H9 (cell line): ENCODE measurements at regions not wholly inside any gene's neighbourhood (a gene's known extent, or its start where the extent isn't known, plus 50 kb on each side); places are given as distances from the start of the nearest gene placed in this dataset.

Experiments
- DNase-seq: peaks from one replicate; pipeline ENCODE4 v3.0.0-alpha.2; 2017
- H2AFZ ChIP-seq: one replicate; pipeline ENCODE4 v1.6.1; 2013; ENCODE audit warnings: mild to moderate bottlenecking, low read length, control low read depth, moderate library complexity
- H2AK5ac ChIP-seq: 2 replicates; pipeline ENCODE4 v1.6.1; 2013; ENCODE audit warnings: low read length, control low read depth, mixed read lengths; ENCODE audit not compliant: insufficient read length
- H2BK120ac ChIP-seq: one replicate; pipeline ENCODE4 v1.6.1; 2013; ENCODE audit warnings: low read depth, mild to moderate bottlenecking, low read length, control low read depth, inconsistent platforms; ENCODE audit not compliant: poor library complexity, severe bottlenecking
- H2BK12ac ChIP-seq: 2 replicates; pipeline ENCODE4 v1.6.1; 2013; ENCODE audit warnings: low read length, control low read depth, mixed read lengths, low read depth; ENCODE audit not compliant: insufficient read length
- H2BK15ac ChIP-seq: 2 replicates; pipeline ENCODE4 v1.6.1; 2013; ENCODE audit warnings: low read depth, low read length, control low read depth
- H2BK20ac ChIP-seq: one replicate; pipeline ENCODE4 v1.6.1; 2013; ENCODE audit warnings: low read depth, mild to moderate bottlenecking, low read length, control low read depth, inconsistent platforms; ENCODE audit not compliant: poor library complexity, severe bottlenecking
- H2BK5ac ChIP-seq: 2 replicates; pipeline ENCODE4 v1.6.1; 2013; ENCODE audit warnings: low read length, control low read depth, mixed read lengths; ENCODE audit not compliant: insufficient read length
- H3K14ac ChIP-seq: 2 replicates; pipeline ENCODE4 v1.6.1; 2013; ENCODE audit warnings: low read length, control low read depth; ENCODE audit not compliant: insufficient read depth
- H3K18ac ChIP-seq: 2 replicates; pipeline ENCODE4 v1.6.1; 2013; ENCODE audit warnings: low read depth, mild to moderate bottlenecking, mixed read lengths, low read length, control low read depth; ENCODE audit not compliant: insufficient read length
- H3K23ac ChIP-seq: 2 replicates; pipeline ENCODE4 v1.6.1; 2013; ENCODE audit warnings: low read length, control low read depth, mixed read lengths, low read depth; ENCODE audit not compliant: insufficient read length
- H3K23me2 ChIP-seq: 2 replicates; pipeline ENCODE4 v1.6.1; 2013; ENCODE audit warnings: low read depth, mild to moderate bottlenecking, mixed read lengths, low read length, control low read depth; ENCODE audit not compliant: insufficient read length, poor library complexity, severe bottlenecking
- H3K27ac ChIP-seq: 2 replicates; pipeline ENCODE4 v1.5.1; 2013; ENCODE audit warnings: low read length, control low read depth, mixed read lengths, low read depth; ENCODE audit not compliant: insufficient read length
- H3K27me3 ChIP-seq: 2 replicates; pipeline ENCODE4 v1.6.1; 2013; ENCODE audit warnings: low read length, control low read depth, inconsistent platforms; ENCODE audit not compliant: insufficient read depth
- H3K4ac ChIP-seq: 2 replicates; pipeline ENCODE4 v1.6.1; 2013; ENCODE audit warnings: low read depth, mild to moderate bottlenecking, control low read depth, inconsistent platforms, low read length, moderate library complexity
- H3K4me1 ChIP-seq: 2 replicates; pipeline ENCODE4 v1.6.1; 2013; ENCODE audit warnings: low read length, control low read depth, inconsistent platforms; ENCODE audit not compliant: insufficient read depth
- H3K4me2 ChIP-seq: 2 replicates; pipeline ENCODE4 v1.6.1; 2013; ENCODE audit warnings: low read length, control low read depth, mixed read lengths; ENCODE audit not compliant: insufficient read length, insufficient read depth
- H3K56ac ChIP-seq: 2 replicates; pipeline ENCODE4 v1.6.1; 2013; ENCODE audit warnings: low read depth, mild to moderate bottlenecking, mixed read lengths, low read length, control low read depth; ENCODE audit not compliant: insufficient read length
- H3K79me1 ChIP-seq: 2 replicates; pipeline ENCODE4 v1.6.1; 2013; ENCODE audit warnings: low read depth, mild to moderate bottlenecking, moderate library complexity, low read length, control low read depth, inconsistent platforms; ENCODE audit not compliant: insufficient read depth, poor library complexity, severe bottlenecking
- H3K79me2 ChIP-seq: 2 replicates; pipeline ENCODE4 v1.6.1; 2013; ENCODE audit warnings: low read length, control low read depth, inconsistent platforms; ENCODE audit not compliant: insufficient read depth
- H3K9ac ChIP-seq: 2 replicates; pipeline ENCODE4 v1.6.1; 2013; ENCODE audit warnings: low read length, control low read depth, mixed read lengths; ENCODE audit not compliant: insufficient read length; ENCODE audit errors: extremely low read depth
- H3K9me3 ChIP-seq: one replicate; pipeline ENCODE4 v1.6.1; 2013; ENCODE audit warnings: low read depth, low read length, inconsistent platforms; ENCODE audit not compliant: control insufficient read depth
- H3T11ph ChIP-seq: one replicate; pipeline ENCODE4 v1.6.1; 2013; ENCODE audit warnings: mild to moderate bottlenecking, low read length, control low read depth, inconsistent platforms
- H4K20me1 ChIP-seq: one replicate; pipeline ENCODE4 v1.6.1; 2013; ENCODE audit not compliant: control insufficient read depth, insufficient read length, insufficient read depth
- H4K5ac ChIP-seq: 2 replicates; pipeline ENCODE4 v1.6.1; 2013; ENCODE audit warnings: low read depth, mild to moderate bottlenecking, mixed read lengths, low read length, control low read depth; ENCODE audit not compliant: insufficient read length
- H4K8ac ChIP-seq: replicated peaks from 2 replicates; pipeline ENCODE4 v1.6.1; 2013; ENCODE audit warnings: low read length, control low read depth, mixed read lengths, low read depth; ENCODE audit not compliant: insufficient read length
- H4K91ac ChIP-seq: 2 replicates; pipeline ENCODE4 v1.6.1; 2013; ENCODE audit warnings: low read depth, mild to moderate bottlenecking, moderate library complexity, mixed read lengths, low read length, control low read depth; ENCODE audit not compliant: insufficient read length
- H3K27ac Mint-ChIP-seq, 3 experiments: 2 replicates in 2 of 3; 3 replicates in 1 of 3; pipeline ENCODE4 v1.8.0; 2020 to 2021; ENCODE audit warnings: mixed read lengths in 3 of 3, mild to moderate bottlenecking in 1 of 3, moderate library complexity in 1 of 3
- H3K27me3 Mint-ChIP-seq: 2 replicates; pipeline ENCODE4 v1.8.0; 2021; ENCODE audit warnings: low read depth, mild to moderate bottlenecking, moderate library complexity, mixed read lengths
- H3K36me3 Mint-ChIP-seq, 3 experiments: 2 replicates in 2 of 3; 3 replicates in 1 of 3; pipeline ENCODE4 v1.8.0; 2020 to 2021; ENCODE audit warnings: low read depth in 3 of 3, mixed read lengths in 3 of 3; ENCODE audit not compliant: insufficient read depth in 1 of 3
- H3K4me1 Mint-ChIP-seq, 2 experiments: 2 replicates each; pipeline ENCODE4 v1.8.0; 2020; ENCODE audit warnings: mixed read lengths in 2 of 2
- H3K4me3 Mint-ChIP-seq, 2 experiments: 2 replicates in 1 of 2; 3 replicates in 1 of 2; pipeline ENCODE4 v1.8.0; 2020 to 2021; ENCODE audit warnings: mild to moderate bottlenecking in 2 of 2, mixed read lengths in 2 of 2, moderate library complexity in 1 of 2
- H3K9me3 Mint-ChIP-seq, 2 experiments: 2 replicates in 1 of 2; 3 replicates in 1 of 2; pipeline ENCODE4 v1.8.0; 2020; ENCODE audit warnings: mild to moderate bottlenecking in 2 of 2, mixed read lengths in 2 of 2, moderate library complexity in 1 of 2
- WGBS: extraction: QIAGEN DNeasy Blood & Tissue Kit; methylation state at CpG from one replicate; pipeline ENCODE4 v1.1.7; 2013; ENCODE audit warnings: missing lambda C conversion rate, low lambda C conversion rate, mixed read lengths; ENCODE audit not compliant: insufficient read length; ENCODE audit errors: extremely low coverage; 5-methylcytosine and 5-hydroxymethylcytosine counted together
- TF ChIP-seq, protein P1 (sequence below): fragments of 200-600 bp; sonication (generic); conservative IDR thresholded peaks from 3 replicates; pipeline ENCODE4 v1.8.0; 2021; ENCODE audit warnings: antibody characterized with exemption, mild to moderate bottlenecking

DNA sequence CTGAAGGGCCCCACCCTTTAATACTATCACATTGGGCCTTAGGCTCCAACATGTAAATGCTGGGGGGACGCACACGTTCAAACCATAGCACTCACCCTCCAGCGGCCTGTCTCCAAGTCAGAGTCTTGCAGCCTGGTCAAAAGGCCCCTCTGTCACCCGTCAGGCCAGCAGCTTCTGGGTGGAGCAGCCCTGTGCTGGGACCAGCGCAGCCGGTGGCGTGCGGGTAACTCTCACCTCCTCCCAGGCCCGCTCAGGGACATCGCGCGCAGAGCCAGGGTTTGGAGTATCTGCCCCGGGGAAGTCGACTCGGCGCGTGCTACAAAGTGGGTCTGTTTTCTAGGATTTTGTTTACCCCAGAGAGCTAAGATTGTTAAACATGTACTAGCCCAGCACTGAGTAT lies 93.0 kb upstream of the COL5A1 start:
- Histone ChIP-seq H3K23me2 (no peaks in the 10 kb centered on the region), H2BK120ac (no peak overlapping the region), H3K9ac (no peak overlapping the region), H2BK12ac (no peak overlapping the region), H3K4me1 (no peaks in the 10 kb centered on the region; the same call in 1 of the 2 replicates), H3K27ac (no peak overlapping the region), H2BK15ac (no peak overlapping the region), H3T11ph (no peak overlapping the region), H3K14ac (no peak overlapping the region), H3K79me2 (no peaks in the 10 kb centered on the region), H4K91ac (no peak overlapping the region), H3K9me3 (no peaks in the 10 kb centered on the region), H3K18ac (no peak overlapping the region), H4K20me1 (no peaks in the 10 kb centered on the region), H2BK5ac (no peak overlapping the region), H3K4ac (no peak overlapping the region), H2BK20ac (no peak overlapping the region), H2AK5ac (no peak overlapping the region), H2AFZ (no peak overlapping the region), H3K56ac (no peak overlapping the region), H3K4me2 (no peak overlapping the region), H4K8ac (no peak overlapping the region), H3K79me1 (no peaks in the 10 kb centered on the region), H3K27me3 (no peaks in the 10 kb centered on the region), H3K23ac (no peak overlapping the region), H4K5ac (no peak overlapping the region)
- DNase-seq: no peak
- no CpG with 5 or more reads among the region's 17 CpGs for WGBS
- H3K4me3 Mint-ChIP-seq: no peak overlapping the region
- peaks cover 11 to 23% of the 10 kb centered on the region in 2 experiments for H3K4me1 Mint-ChIP-seq
- no peaks in the 10 kb centered on the region for H3K36me3 Mint-ChIP-seq
- TF ChIP-seq, protein P1, sequence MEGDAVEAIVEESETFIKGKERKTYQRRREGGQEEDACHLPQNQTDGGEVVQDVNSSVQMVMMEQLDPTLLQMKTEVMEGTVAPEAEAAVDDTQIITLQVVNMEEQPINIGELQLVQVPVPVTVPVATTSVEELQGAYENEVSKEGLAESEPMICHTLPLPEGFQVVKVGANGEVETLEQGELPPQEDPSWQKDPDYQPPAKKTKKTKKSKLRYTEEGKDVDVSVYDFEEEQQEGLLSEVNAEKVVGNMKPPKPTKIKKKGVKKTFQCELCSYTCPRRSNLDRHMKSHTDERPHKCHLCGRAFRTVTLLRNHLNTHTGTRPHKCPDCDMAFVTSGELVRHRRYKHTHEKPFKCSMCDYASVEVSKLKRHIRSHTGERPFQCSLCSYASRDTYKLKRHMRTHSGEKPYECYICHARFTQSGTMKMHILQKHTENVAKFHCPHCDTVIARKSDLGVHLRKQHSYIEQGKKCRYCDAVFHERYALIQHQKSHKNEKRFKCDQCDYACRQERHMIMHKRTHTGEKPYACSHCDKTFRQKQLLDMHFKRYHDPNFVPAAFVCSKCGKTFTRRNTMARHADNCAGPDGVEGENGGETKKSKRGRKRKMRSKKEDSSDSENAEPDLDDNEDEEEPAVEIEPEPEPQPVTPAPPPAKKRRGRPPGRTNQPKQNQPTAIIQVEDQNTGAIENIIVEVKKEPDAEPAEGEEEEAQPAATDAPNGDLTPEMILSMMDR: no peak
- peaks cover 0 to 4% of the 10 kb centered on the region in 2 experiments; a peak in 2 of 5 replicates for H3K9me3 Mint-ChIP-seq
- peaks cover 4% of the 10 kb centered on the region for H3K27me3 Mint-ChIP-seq
- 0 out of 7 replicates have a peak overlapping the region, but pooled peaks of 1 of the 3 experiments have one; percentile 4 for H3K27ac Mint-ChIP-seq
